Spleen (tissue), 11 donors: ENCODE measurements at regions not wholly inside any gene's neighbourhood (a gene's known extent, or its start where the extent isn't known, plus 50 kb on each side); places are given as distances from the start of the nearest gene placed in this dataset.
A peak's percentile ranks its signal among the peaks of the same experiment; 100 is the strongest.

ENCODE experiments used
- DNase-seq: peaks from one replicate; pipeline ENCODE4 v3.0.0-alpha.2; 2020
- H3K27ac ChIP-seq, 8 donors: fragments of 200-600 bp; sonication (generic) in 7 of 8; 1 replicate in 4 of 8; 2 replicates in 4 of 8; pipeline versions ENCODE4 v1.5.0 to v1.8.0; 2016 to 2021; ENCODE audit warnings: inconsistent platforms in 4 of 8, mild to moderate bottlenecking in 4 of 8, moderate library complexity in 1 of 8
- H3K27me3 ChIP-seq, 7 donors: fragments of 200-600 bp; sonication (generic) in 6 of 7; replicated peaks in 1 of 7; 1 replicate in 4 of 7; 2 replicates in 3 of 7; pipeline versions ENCODE4 v1.5.0 to v1.8.0; 2016 to 2021; ENCODE audit warnings: inconsistent platforms in 3 of 7, mild to moderate bottlenecking in 1 of 7
- H3K36me3 ChIP-seq, 6 donors: fragments of 200-600 bp; sonication (generic) in 5 of 6; 1 replicate in 4 of 6; 2 replicates in 2 of 6; pipeline versions ENCODE4 v1.5.0 to v1.8.0; 2016 to 2021; ENCODE audit warnings: inconsistent platforms in 2 of 6
- H3K4me1 ChIP-seq, 6 donors: fragments of 200-600 bp; sonication (generic) in 5 of 6; 1 replicate in 3 of 6; 2 replicates in 3 of 6; pipeline versions ENCODE4 v1.5.0 to v1.8.0; 2016 to 2021; ENCODE audit warnings: inconsistent platforms in 3 of 6
- H3K4me3 ChIP-seq, 8 donors: fragments of 200-600 bp; sonication (generic) in 7 of 8; 1 replicate in 4 of 8; 2 replicates in 4 of 8; pipeline versions ENCODE4 v1.5.0 to v1.8.0; 2016 to 2021; ENCODE audit warnings: inconsistent platforms in 4 of 8, mild to moderate bottlenecking in 4 of 8, moderate library complexity in 2 of 8
- H3K9me3 ChIP-seq, 8 donors: fragments of 200-600 bp; sonication (generic) in 7 of 8; 1 replicate in 4 of 8; 2 replicates in 4 of 8; pipeline versions ENCODE4 v1.5.0 to v1.8.0; 2016 to 2021; ENCODE audit warnings: inconsistent platforms in 4 of 8
- POLR2A ChIP-seq, 3 donors: fragments of 450-650 bp; IDR thresholded peaks; one replicate each; pipeline ENCODE4 v1.5.1; 2017; ENCODE audit warnings: antibody characterized with exemption in 3 of 3, mild to moderate bottlenecking in 1 of 3
- POLR2AphosphoS5 ChIP-seq, 3 donors: sonication (generic); formaldehyde crosslinking; IDR thresholded peaks; one replicate each; pipeline ENCODE4 v1.5.1; 2017; ENCODE audit warnings: antibody characterized with exemption in 3 of 3
- WGBS, 5 donors: extraction: QIAGEN DNeasy Blood & Tissue Kit in 3 of 5; methylation state at CpG; one replicate each; pipeline versions ENCODE4 v1.1.5 to v1.1.7; 2013 to 2018; 5-methylcytosine and 5-hydroxymethylcytosine counted together
- intact Hi-C: fragments of 100-400 bp; cut with DNase I; formaldehyde crosslinking; loops from one replicate; pipeline ENCODE4 v1.15.0; 2023; ENCODE audit warnings: low total_unique reads
- TF ChIP-seq, protein P1 (sequence below), 11 experiments: fragments of 200-600 bp in 7 of 11; fragments of 450-650 bp in 4 of 11; sonication (generic) in 4 of 11; IDR thresholded peaks in 8 of 11; conservative IDR thresholded peaks in 3 of 11; 1 replicate in 7 of 11; 2 replicates in 4 of 11; pipeline versions ENCODE4 v1.4.0 to v1.8.0; 2016 to 2021; ENCODE audit warnings: antibody characterized with exemption in 11 of 11, inconsistent platforms in 4 of 11, mild to moderate bottlenecking in 1 of 11
- donor health status: healthy with polysubstance abuse.
- donor health status: DM: no; HTN: no; CAD: no; lungs with moderate emphysema.
- donor health status: DM: no; HTN: no; CAD: no.
- donor health status: Bipolar disorder and iron deficiency.
- donor health status: healthy.
- donor health status: DM: no; HTN: no; CAD: no.
- donor health status: DM: yes; HTN: yes; CAD: no.

- TF ChIP-seq POLR2A (IDR thresholded peaks at IDR 0.05), result no peak
- TF ChIP-seq POLR2AphosphoS5 (IDR thresholded peaks at IDR 0.05), result no peak
- TF ChIP-seq, protein P1, sequence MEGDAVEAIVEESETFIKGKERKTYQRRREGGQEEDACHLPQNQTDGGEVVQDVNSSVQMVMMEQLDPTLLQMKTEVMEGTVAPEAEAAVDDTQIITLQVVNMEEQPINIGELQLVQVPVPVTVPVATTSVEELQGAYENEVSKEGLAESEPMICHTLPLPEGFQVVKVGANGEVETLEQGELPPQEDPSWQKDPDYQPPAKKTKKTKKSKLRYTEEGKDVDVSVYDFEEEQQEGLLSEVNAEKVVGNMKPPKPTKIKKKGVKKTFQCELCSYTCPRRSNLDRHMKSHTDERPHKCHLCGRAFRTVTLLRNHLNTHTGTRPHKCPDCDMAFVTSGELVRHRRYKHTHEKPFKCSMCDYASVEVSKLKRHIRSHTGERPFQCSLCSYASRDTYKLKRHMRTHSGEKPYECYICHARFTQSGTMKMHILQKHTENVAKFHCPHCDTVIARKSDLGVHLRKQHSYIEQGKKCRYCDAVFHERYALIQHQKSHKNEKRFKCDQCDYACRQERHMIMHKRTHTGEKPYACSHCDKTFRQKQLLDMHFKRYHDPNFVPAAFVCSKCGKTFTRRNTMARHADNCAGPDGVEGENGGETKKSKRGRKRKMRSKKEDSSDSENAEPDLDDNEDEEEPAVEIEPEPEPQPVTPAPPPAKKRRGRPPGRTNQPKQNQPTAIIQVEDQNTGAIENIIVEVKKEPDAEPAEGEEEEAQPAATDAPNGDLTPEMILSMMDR (IDR thresholded peaks at IDR 0.05 in 8 of 11, conservative IDR thresholded peaks at IDR 0.05 in 3 of 11), result no peak
- no peaks in the 10 kb centered on the region for H3K36me3 ChIP-seq
- intact Hi-C loops, result no loop called here
Observed at GRCh38 chr13:90869580-90869979, 477.9 kb upstream of the MIR17HG start.

GRCh38 chr13:90872491-90873025 is 474.9 kb upstream of the MIR17HG start:
- intact Hi-C loops, result no loop called here
- H3K27ac ChIP-seq, result no peak overlapping the region
- 71 to 85% (median 78%) methylated on average over 4 of the region's 4 CpGs for WGBS, 5 donors
- TF ChIP-seq POLR2A (IDR thresholded peaks at IDR 0.05), result no peak
- no peak for TF ChIP-seq POLR2AphosphoS5 (IDR thresholded peaks at IDR 0.05)
- TF ChIP-seq, protein P1 (IDR thresholded peaks at IDR 0.05 in 8 of 11, conservative IDR thresholded peaks at IDR 0.05 in 3 of 11), result no peak
- H3K36me3 ChIP-seq, result no peaks in the 10 kb centered on the region
- no peaks in the 10 kb centered on the region for H3K9me3 ChIP-seq
- H3K4me3 ChIP-seq, result no peak overlapping the region
- peaks cover 0 to 1% (median 0%) of the 10 kb centered on the region in 6 donors for H3K4me1 ChIP-seq
- H3K27me3 ChIP-seq, result no peaks in the 10 kb centered on the region
- no peak for DNase-seq

More at GRCh38 chr13:90869580-90869979, 477.9 kb upstream of the MIR17HG start:
- H3K27ac ChIP-seq, result no peak overlapping the region
- H3K27me3 ChIP-seq, result no peaks in the 10 kb centered on the region
- H3K4me3 ChIP-seq, result no peak overlapping the region
- no peaks in the 10 kb centered on the region for H3K9me3 ChIP-seq
- DNase-seq, result no peak
- H3K4me1 ChIP-seq, result peaks cover 0 to 5% (median 0%) of the 10 kb centered on the region in 6 donors
- WGBS, 5 donors, result 30 to 53% (median 37%) methylated on average over 2 of the region's 2 CpGs

GRCh38 chr13:90880790-90881189 is 466.7 kb upstream of the MIR17HG start:
- WGBS, 5 donors, result 90 to 98% (median 96%) methylated on average over 5 of the region's 5 CpGs
- Histone ChIP-seq H3K4me3 (no peak overlapping the region), H3K4me1 (no peaks in the 10 kb centered on the region), H3K9me3 (no peaks in the 10 kb centered on the region), H3K27me3 (no peaks in the 10 kb centered on the region), H3K27ac (no peak overlapping the region), H3K36me3 (no peaks in the 10 kb centered on the region)
- no peak for DNase-seq
- intact Hi-C loops, result no loop called here
- no peak for TF ChIP-seq POLR2AphosphoS5 (IDR thresholded peaks at IDR 0.05)

DNA sequence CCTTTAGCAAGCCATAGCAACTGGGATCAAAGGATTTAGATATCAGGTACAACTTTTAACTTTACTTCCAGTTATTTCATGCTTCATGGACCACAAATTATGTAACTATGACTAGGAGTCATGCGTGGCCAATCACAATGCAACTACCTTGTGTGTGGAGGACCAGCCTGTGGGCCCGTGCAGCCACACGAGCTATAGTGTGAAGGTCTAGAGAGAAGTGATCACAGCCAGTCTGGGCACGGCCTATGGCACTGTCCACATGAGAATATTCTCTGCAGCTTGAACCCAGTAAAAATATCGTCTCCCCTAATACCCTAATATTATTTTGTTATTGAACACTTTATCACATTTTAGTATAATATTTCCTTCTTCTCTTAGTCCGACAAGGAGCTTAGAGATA is 464.9 kb upstream of the MIR17HG start:
- Histone ChIP-seq H3K36me3 (no peaks in the 10 kb centered on the region), H3K4me1 (no peaks in the 10 kb centered on the region), H3K27me3 (no peaks in the 10 kb centered on the region), H3K9me3 (no peaks in the 10 kb centered on the region), H3K27ac (no peak overlapping the region), H3K4me3 (no peak overlapping the region)
- peak; percentile 38 for DNase-seq
- WGBS, 5 donors, result 83 to 92% (median 92%) methylated on average over 6 of the region's 6 CpGs
- intact Hi-C loops, result no loop called here
- no peak for TF ChIP-seq POLR2AphosphoS5 (IDR thresholded peaks at IDR 0.05)

GRCh38 chr13:90883592-90883991 is 463.9 kb upstream of the MIR17HG start:
- 86 to 96% (median 95%) methylated on average over 2 of the region's 2 CpGs for WGBS, 5 donors

More at GRCh38 chr13:90883592-90883991, 463.9 kb upstream of the MIR17HG start:
- intact Hi-C loops, result no loop called here
- no peak for DNase-seq
- Histone ChIP-seq H3K27me3 (no peaks in the 10 kb centered on the region), H3K27ac (no peak overlapping the region), H3K9me3 (no peaks in the 10 kb centered on the region), H3K4me1 (no peaks in the 10 kb centered on the region), H3K4me3 (no peak overlapping the region), H3K36me3 (no peaks in the 10 kb centered on the region)
- TF ChIP-seq POLR2A (IDR thresholded peaks at IDR 0.05), result no peak
- TF ChIP-seq POLR2AphosphoS5 (IDR thresholded peaks at IDR 0.05), result no peak
- TF ChIP-seq, protein P1 (IDR thresholded peaks at IDR 0.05 in 8 of 11, conservative IDR thresholded peaks at IDR 0.05 in 3 of 11), result no peak
